Activated CD8-positive, alpha-beta memory T cell treated with anti-CD3 and anti-CD28 coated beads for 36 hours (primary cell): ENCODE measurements at regions not wholly inside any gene's neighbourhood (a gene's known extent, or its start where the extent isn't known, plus 50 kb on each side); places are given as distances from the start of the nearest gene placed in this dataset.
"Not testable (repeated sequence)": the region's sequence is repeated elsewhere in the genome, so short reads cannot be mapped to it uniquely, and the experiment has no call there.

Experiments
- CTCF ChIA-PET: fragments of 350-600 bp; sonication (Branson Sonifier 250); formaldehyde crosslinking; loops from one replicate; lab custom pipeline; 2021; ENCODE audit warnings: antibody characterized with exemption; lab: Charles Lee
- POLR2A ChIA-PET: fragments of 350-600 bp; sonication (Branson Sonifier 250); formaldehyde crosslinking; loops from one replicate; lab custom pipeline; 2021; ENCODE audit warnings: antibody characterized with exemption; lab: Charles Lee

DNA sequence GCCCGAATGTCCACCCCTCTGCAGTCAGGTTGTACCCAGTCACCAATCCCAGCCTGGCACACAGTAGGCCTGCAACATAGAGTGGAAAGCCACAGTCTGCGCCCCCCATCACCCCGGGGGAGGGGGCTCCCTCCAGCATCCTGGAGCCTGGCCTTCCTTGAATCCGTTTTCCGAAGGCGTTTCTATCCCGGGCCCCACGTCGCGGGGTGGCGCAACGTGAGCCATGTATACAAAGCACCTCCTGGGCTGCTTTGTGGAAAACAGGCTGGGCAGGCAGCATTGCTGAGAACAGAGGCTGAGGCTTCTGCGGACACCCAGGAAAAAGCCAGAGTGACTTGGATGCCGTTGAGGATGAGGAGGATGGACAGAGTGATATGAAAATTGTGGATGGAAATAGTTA, 103.3 kb upstream of the USP29 start:
- CTCF ChIA-PET, result no interaction called here
- POLR2A ChIA-PET, result no interaction called here

DNA sequence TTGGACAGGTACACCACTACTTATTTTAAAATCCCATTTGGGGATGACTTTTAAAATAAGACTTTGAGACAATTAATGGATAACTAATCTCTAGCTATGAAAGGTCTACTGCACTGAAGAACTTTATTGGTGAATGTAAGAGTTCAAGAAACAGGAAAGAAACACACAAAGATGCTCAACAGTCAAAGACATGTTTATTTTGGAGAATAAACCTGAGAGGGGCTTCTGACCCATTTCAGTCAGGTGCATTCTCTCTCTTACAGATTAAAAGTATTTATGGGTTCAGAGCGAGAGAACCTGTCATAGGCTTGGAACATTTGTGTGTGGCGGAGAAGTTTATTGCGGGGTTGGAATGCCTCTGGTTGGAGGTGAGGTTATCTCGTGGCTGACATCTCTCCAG, 94.3 kb upstream of the USP29 start:
- ChIA-PET CTCF (no interaction called here), POLR2A (no interaction called here)

DNA sequence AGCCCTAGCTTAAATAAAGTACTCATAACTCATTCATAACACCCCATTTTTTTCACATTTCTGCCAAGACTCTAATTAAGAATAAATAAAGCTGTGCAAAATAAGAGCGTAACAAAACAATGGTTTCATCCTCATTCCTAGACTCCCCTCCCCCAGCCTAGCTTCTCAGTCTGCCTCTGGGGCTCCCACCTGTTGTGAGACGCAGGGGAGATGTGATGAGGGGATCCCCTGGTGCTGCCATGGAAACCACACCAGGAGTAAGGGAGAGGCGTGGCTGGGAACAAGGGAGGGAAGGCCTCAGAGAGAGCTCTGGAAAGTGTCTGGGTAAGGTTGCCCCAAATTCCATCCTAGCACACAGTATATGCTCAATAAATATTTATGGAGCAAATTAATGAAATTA, 93.3 kb upstream of the USP29 start:
- CTCF ChIA-PET, result no interaction called here
- POLR2A ChIA-PET, result no interaction called here

DNA sequence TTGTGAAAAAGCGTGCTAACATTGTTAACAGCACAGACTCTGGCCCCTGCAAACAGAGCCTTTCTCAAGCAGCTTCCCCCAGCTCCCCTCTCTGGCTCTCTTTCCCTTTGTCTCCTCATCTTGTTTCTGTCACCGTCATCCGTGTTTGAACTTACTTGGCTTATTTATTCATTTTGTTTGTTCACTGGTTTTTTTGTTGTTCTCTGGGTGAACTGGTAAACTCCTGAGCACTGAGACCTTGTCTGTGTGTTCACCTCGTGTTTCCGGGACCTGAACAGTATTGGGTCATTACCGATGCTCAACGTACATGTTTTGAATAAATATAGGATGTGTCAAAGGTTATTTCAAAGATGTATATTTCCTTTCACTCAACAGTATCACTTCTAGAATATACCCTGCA, 92.4 kb upstream of the USP29 start:
- ChIA-PET CTCF (no interaction called here), POLR2A (no interaction called here)

DNA sequence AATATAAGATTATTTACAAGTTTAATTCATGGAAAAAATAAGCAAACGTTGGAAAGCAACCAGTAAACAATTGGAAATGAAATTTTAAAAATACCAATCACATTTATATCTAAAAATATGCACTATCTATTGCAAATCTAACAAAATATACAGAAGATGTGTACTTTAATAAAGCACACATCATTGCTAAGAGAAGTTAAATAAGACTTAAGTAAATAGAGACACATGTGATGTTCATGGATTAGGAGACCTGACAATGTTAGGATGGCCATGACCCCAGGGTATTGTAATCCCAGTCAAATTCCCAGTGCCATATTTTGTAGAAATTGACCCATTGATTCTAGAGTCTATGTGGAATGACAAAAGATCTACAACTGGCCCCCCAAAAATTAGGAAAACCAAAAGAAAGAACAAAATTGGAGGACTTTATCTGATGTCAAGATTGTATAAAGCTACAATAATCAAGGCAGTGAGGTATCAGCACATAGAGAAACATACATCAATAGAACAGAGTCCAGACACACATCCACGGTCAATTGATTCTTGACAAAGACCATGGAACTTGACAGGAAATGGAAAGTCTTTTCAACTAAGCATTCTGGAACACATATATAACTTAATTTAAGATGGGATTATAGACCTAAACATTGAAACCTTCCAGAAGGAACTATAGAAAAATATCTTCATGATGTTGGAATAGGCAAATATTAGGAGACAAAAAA, 90.8 kb upstream of the USP29 start:
- ChIA-PET CTCF (no interaction called here), POLR2A (no interaction called here)

DNA sequence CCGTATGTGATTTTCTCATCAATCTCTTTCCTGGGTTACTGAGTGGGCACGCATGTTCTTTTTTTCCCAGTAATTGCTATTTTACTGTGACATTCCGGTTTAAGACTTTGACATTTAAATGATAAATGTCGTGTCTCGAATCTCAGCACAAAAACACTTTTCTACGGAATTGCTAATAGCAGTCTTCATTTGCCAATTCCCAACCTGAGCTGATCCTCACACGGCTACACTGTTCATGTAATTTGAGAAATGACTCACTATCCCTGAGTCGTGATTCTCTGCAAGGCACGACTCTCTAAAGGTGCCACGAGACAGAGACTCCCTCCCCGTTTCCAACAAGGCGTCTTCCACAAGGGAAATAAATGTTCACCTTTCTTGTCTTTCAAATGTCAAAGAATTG, 88.7 kb upstream of the USP29 start:
- CTCF ChIA-PET, result no interaction called here
- POLR2A ChIA-PET, result no interaction called here

DNA sequence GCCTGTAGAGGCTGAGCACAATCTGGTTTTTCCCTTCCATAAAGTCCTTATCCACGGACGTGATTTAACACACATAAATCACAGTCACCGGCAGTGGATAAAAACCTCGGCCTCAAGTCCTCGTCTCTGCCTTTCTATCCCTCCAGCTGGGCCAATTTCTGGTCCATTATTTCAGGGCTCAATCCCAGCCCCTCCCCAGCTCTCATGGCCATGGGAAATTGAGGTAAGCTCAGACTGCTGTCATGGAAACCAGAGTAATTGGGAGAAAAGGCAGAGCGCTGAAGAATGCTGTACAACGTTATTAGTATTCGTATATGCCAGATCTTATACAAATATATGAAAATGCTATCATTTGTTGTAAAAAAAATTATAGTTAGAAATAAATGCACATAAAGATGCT, 86.2 kb upstream of the USP29 start:
- ChIA-PET POLR2A (no interaction called here), CTCF (no interaction called here)

DNA sequence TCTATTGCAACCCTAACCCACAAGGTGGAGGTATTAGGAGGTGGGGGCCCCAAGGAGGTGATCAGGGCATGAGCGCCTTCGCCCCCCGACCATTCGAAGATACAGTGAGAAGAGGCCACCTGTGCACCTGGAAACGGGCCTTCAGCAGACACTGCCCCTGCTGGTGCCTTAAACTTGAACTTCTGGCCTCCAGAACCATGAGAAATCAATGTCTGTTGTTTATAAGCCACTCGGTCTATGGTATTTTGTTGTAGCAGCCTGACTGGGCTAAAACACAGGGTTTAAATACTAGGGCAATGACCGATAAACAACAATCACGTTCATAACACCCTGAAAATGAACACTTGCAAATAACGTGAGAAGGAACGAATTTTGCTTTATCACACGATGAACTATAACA, 85.2 kb upstream of the USP29 start:
- CTCF ChIA-PET, result no interaction called here

DNA sequence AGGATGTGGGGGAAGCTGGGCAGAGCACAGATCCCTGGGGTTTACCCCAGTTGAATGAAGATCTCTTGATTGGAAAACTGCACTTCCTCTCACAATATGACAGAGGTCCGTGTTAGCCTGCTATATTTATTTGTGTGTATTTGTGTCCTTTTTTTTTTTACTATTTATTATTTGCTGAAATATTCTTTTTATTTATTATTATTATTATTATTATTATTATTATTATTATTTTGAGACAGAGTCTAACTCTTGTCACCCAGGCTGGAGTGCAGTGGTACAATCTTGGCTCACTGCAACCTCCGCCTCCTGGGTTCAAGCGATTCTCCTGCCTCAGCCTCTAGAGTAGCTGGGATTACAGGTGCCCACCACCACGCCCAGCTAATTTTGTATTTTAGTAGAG, 84.0 kb upstream of the USP29 start:
- CTCF ChIA-PET, POLR2A ChIA-PET: not testable (repeated sequence)

More for the DNA sequence above, 85.2 kb upstream of the USP29 start:
- POLR2A ChIA-PET, result no interaction called here

DNA sequence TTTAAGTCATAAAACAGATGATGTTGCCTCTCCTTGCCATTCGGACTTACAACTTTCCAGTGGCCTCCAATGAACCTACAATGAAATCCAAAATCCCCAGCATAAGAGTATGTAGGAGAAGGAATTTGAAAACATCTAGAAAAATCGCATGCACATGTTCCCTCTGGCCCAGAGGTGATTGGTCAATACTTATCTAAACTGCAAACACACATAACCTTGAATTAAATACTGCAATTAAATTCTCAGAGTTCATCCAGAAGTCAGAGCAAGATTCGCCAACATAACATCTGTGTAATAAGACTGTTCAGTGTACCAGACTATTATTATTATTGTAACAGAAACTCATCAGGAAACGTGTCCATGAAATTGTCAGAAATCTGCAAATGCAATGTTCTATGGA, 82.2 kb upstream of the USP29 start:
- POLR2A ChIA-PET, result no interaction called here
- CTCF ChIA-PET, result no interaction called here

DNA sequence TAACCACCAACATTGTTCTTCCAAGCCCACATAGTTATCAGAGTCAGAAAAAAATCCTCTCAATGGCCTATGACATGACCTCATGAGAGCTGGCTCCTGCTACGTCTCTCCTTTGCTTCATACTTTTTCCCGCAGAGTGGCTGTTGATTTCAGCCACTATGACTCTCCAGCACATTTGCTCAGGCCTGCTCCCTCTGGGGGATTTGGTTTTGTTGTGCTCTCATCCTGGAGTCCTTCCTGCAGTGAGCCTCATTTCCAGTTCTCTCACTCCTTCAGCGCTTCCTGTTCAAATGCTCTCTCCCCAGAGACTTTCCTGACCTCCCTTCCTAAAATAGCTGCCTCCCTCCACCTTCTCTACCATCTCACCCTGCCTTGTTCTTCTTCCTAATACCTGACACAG, 72.0 kb upstream of the USP29 start:
- POLR2A ChIA-PET, result no interaction called here
- CTCF ChIA-PET, result no interaction called here

DNA sequence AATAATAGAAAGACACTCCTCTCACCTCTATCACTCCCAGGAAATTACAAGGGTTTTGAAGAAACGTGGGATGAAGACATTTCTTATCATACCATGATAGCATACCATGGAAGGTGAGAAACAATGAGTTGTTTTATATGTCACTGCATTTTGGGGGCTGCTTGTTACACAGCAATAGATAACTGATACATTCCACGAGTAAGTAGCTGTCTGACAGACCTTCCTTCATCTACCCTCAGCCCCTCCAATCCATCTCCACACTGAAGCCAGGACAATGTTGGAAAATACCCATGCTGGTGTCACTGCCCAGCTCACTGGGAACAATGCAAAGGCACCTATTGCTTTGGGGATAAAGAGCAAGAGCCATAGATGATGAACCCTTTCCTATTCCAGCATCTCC, 68.9 kb upstream of the USP29 start:
- ChIA-PET CTCF (no interaction called here), POLR2A (no interaction called here)

DNA sequence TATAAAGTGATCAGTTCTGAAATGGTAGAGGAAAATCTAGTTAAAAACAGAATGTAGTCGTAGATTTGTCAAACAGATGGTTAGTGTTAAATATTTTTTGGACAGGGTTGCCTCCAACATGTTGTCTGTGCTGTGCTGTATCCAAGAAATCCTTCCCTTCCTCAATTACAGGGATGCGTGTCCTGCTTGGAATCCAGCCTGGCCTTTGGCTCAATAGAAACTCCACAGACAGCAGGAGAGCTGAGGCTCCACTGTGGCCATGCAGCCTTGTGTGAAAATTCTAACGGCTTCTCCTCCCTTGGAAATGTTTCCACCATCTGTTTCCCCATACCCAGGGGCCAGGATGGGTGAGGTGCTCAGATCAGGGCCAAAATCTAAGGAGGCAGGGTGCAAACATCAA, 67.7 kb upstream of the USP29 start:
- POLR2A ChIA-PET, result no interaction called here
- CTCF ChIA-PET, result no interaction called here

DNA sequence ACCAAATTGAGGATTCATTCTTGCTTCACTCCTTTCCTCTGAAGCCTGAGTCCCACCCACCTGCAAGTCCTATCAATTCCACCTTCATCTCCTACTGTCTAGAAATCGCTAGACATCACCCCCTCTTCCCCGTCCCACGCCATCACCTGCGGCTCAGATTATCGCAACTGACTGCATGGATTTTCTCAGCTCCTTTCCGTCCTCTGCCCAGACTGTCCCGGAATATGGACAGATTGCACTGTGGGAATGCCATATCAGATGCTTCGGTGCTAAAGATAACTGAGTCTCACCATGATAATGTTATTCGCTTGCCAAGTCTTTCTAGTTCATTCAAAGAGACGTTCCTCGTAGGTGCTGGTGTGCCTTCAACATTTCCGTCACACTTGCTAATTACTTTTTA, 66.4 kb upstream of the USP29 start:
- CTCF ChIA-PET, result no interaction called here
- POLR2A ChIA-PET, result no interaction called here

DNA sequence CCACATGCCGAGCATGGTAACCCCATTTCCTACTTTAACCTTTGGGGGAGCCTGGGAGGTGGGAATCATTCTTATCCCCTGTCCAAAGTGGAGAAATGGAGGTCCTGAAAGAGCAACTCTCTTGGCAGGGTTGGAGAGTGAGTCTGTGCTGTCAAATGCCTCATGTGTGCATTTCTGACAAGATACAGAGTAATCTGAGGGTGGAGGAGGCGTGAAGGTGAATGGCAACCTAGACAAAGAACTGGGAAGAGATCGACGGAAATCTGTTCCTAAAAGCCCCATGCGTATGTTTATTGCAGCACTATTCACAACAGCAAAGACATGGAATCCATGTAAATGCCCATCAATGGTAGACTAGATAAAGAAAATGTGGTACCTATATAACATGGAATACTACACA, 63.8 kb upstream of the USP29 start:
- CTCF ChIA-PET, result no interaction called here

DNA sequence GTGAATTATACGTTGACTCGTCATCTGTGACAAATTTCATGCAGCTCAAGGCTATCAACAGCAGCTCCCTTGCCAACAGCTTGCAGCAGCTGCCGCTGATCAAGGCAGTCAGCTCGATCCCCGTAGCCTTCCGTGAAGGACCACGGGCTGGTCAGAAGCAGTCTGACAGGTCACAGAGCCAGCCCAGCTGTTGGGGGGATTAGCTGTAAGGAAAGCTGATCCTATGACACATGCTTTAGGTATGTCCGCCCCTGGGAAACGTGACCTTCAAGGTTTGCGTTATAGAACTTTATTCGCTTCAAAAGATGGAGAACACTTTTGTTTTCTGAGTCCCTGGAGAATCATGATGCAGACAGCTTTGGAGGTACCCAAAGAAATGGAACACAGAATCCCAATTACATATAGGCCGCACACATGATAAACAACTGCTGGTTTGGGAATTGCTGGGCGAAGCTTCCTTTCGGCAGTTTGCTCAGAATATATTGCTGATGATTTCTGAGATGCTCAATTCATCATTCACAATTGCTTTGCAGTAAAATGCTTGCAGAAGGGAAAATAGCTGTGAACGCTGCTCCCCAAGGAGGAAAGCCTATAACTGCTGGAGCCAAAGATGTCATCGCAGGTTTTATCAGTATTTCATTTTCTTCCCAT, 62.6 kb upstream of the USP29 start:
- ChIA-PET CTCF (no interaction called here), POLR2A (no interaction called here)

More for the DNA sequence above, 63.8 kb upstream of the USP29 start:
- POLR2A ChIA-PET, result no interaction called here

DNA sequence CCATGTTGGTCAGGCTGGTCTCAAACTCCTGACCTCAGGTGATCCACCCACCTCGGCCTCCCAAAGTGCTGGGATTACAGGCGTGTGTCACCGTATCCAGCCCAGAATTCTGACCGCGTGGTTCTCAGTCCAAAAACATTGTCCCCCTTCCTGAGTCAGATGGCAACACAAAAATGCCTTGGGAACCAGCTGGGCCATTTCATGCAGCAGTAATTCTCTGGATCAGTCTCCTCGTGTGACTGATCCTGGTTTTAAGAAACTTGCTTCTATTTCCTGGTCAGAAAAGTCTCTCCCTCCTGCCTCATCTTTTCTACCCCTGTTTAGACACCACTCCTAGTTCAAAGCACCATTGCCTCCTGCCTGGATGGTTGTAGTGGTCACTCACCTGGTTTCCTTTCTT, 60.9 kb upstream of the USP29 start:
- CTCF ChIA-PET, result no interaction called here
- POLR2A ChIA-PET, result no interaction called here

DNA sequence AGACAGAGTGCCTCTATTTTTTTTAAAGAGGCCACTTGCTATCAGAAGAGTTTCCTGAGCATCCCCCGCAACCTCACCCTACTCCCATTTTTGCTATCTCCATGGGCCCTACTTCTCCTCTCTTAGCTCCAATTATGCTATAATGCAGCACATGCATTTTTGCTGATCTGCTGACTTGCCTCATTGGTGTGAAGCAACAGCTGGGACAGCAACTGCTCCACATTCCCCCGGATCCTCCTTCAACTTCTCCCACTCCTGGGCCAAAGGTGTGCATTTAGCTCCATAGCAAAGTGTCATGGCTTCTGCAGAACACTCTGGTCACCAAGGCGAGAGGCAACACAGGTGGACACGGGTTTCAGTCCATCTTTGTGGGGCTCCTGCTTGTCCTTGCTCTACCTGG, 56.7 kb upstream of the USP29 start:
- ChIA-PET CTCF (no interaction called here), POLR2A (no interaction called here)

DNA sequence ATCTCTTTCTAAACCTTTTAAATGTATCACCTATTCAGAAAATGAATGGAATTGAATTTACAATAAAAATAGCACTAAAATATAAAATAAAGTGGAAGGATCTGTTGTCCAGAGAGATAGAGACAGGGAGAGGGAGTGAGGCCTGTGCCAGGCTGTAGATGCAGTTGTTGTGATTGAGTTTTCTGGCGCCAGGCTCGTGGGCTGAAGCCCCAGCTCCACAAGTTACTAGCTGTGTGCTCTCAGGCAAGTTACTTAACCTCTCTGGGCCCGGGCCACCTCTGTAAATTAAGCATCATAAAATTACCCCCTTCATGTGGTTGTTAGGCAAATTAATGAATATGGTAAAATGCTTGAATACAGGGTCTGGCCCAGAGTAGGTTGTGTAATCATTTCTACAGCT, 52.3 kb upstream of the USP29 start:
- CTCF ChIA-PET, result no interaction called here
- POLR2A ChIA-PET, result no interaction called here

DNA sequence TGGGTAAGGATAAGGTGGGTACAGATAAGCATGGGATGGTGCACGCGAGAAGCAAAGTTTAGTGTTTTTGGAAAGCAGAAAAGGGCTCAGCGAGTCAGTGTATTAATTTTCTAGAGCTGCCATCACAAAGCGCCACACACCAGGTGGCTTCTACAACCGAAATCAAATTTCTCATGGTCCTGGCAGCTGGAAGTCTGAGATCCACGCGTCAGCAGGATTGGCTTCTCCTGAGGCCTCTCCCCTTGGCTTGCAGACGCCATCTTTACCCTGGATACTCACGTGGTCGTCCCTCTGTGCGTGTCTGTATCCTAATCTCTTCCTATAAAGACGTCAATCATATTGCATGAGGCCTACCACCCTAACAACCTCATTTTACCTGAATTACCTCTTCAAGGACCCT, 51.5 kb upstream of the USP29 start:
- POLR2A ChIA-PET, result no interaction called here
- CTCF ChIA-PET, result no interaction called here

DNA sequence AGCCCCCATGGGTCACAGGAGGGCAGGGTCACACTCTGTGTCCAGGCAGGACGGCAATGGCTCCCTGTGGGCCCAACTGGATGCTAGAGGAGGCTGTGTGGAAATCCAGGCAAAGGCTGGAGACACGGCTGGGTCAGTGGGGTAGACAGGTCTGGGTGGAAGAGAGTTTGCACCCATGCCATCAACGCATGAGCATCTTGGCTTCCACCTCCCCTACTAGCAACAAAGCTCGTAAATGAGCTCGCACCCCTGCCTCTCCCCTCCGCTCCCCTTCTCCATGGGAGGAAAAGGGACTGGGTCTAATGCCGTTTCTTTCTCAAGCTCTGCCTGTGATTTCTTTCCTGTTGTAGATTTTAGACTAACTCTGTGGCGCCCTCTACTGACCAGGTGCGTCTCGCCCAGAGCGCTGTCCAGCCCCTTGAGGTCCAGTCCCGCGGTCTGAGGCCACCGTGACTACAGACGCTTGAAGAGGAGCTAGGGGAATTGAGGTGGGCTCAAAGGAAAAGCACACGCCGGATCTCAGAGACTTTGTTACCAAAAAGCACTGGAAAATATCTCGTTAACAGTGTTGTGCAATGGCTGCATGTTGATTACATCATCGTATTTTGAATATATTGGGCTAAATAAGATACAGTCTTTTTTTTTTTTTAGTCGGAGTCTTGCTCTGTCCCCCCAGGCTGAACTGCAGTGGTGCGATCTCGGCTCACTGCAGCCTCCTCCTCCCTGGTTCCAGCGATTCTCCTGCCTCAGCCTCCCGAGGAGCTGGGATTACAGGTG, 50.7 kb upstream of the USP29 start:
- ChIA-PET POLR2A (no interaction called here), CTCF (no interaction called here)
